Liver (tissue), 7 donors: ENCODE measurements at regions not wholly inside any gene's neighbourhood (a gene's known extent, or its start where the extent isn't known, plus 50 kb on each side); places are given as distances from the start of the nearest gene placed in this dataset.

Experiments
- DNase-seq: peaks from one replicate; pipeline ENCODE4 v3.0.0-alpha.2; 2017; ENCODE audit warnings: low spot score
- H3K27ac ChIP-seq, 2 donors: one replicate each; pipeline ENCODE4 v1.7.0; 2013; ENCODE audit warnings: inconsistent platforms in 2 of 2, low read length in 2 of 2, control low read depth in 1 of 2, low read depth in 1 of 2, mild to moderate bottlenecking in 1 of 2
- H3K27me3 ChIP-seq, 4 donors: one replicate each; pipeline versions ENCODE4 v1.6.1 to v1.7.0; 2013; ENCODE audit warnings: low read length in 3 of 4, inconsistent platforms in 1 of 4, mild to moderate bottlenecking in 1 of 4, moderate library complexity in 1 of 4; ENCODE audit not compliant: control insufficient read depth in 4 of 4, insufficient read depth in 4 of 4
- H3K36me3 ChIP-seq, 4 donors: one replicate each; pipeline versions ENCODE4 v1.6.1 to v1.7.0; 2013; ENCODE audit warnings: low read length in 3 of 4, mild to moderate bottlenecking in 3 of 4, low read depth in 1 of 4, moderate library complexity in 1 of 4; ENCODE audit not compliant: control insufficient read depth in 4 of 4, insufficient read depth in 3 of 4
- H3K4me1 ChIP-seq, 4 donors: one replicate each; pipeline versions ENCODE4 v1.6.1 to v1.7.0; 2013; ENCODE audit warnings: low read length in 3 of 4, mild to moderate bottlenecking in 3 of 4, moderate library complexity in 1 of 4; ENCODE audit not compliant: control insufficient read depth in 4 of 4, insufficient read depth in 4 of 4
- H3K4me3 ChIP-seq, 3 donors: one replicate each; pipeline versions ENCODE4 v1.6.1 to v1.7.0; 2013; ENCODE audit warnings: low read length in 3 of 3, control low read depth in 1 of 3, low read depth in 1 of 3, mild to moderate bottlenecking in 1 of 3
- H3K9ac ChIP-seq, 2 donors: one replicate each; pipeline ENCODE4 v1.7.0; 2013; ENCODE audit warnings: low read length in 2 of 2, mild to moderate bottlenecking in 2 of 2, moderate library complexity in 2 of 2, control low read depth in 1 of 2, low read depth in 1 of 2
- H3K9me3 ChIP-seq, 4 donors: one replicate each; pipeline versions ENCODE4 v1.6.1 to v1.7.0; 2013; ENCODE audit warnings: low read length in 3 of 4; ENCODE audit not compliant: control insufficient read depth in 4 of 4
- EGR1 ChIP-seq, 2 donors: IDR thresholded peaks; 2 replicates each; pipeline ENCODE4 v1.6.1; 2016 to 2018; ENCODE audit warnings: antibody characterized with exemption in 2 of 2, low read depth in 2 of 2
- FOXA1 ChIP-seq: IDR thresholded peaks from 2 replicates; pipeline ENCODE4 v1.6.1; 2016; ENCODE audit warnings: antibody characterized with exemption
- FOXA2 ChIP-seq: IDR thresholded peaks from 2 replicates; pipeline ENCODE4 v1.6.1; 2016; ENCODE audit warnings: antibody characterized with exemption
- GABPA ChIP-seq, 2 donors: IDR thresholded peaks in 1 of 2; conservative IDR thresholded peaks in 1 of 2; 2 replicates each; pipeline ENCODE4 v1.6.1; 2016; ENCODE audit warnings: antibody characterized with exemption in 2 of 2, mild to moderate bottlenecking in 1 of 2, moderate library complexity in 1 of 2
- HNF4A ChIP-seq, 2 donors: conservative IDR thresholded peaks; 2 replicates each; pipeline ENCODE4 v1.6.1; 2016; ENCODE audit warnings: antibody characterized with exemption in 2 of 2, mild to moderate bottlenecking in 2 of 2
- HNF4G ChIP-seq: IDR thresholded peaks from 2 replicates; pipeline ENCODE4 v1.6.1; 2016; ENCODE audit warnings: antibody characterized with exemption
- JUND ChIP-seq, 2 donors: IDR thresholded peaks; 2 replicates each; pipeline ENCODE4 v1.6.1; 2016; ENCODE audit warnings: antibody characterized with exemption in 2 of 2
- NR2F2 ChIP-seq: IDR thresholded peaks from 2 replicates; pipeline ENCODE4 v1.6.1; 2016; ENCODE audit warnings: antibody characterized with exemption
- RAD21 ChIP-seq, 2 donors: IDR thresholded peaks; 2 replicates each; pipeline ENCODE4 v1.6.1; 2016; ENCODE audit warnings: antibody characterized with exemption in 2 of 2, mild to moderate bottlenecking in 2 of 2
- RXRA ChIP-seq, 2 donors: IDR thresholded peaks; 2 replicates each; pipeline ENCODE4 v1.6.1; 2017 to 2018; ENCODE audit warnings: antibody characterized with exemption in 2 of 2, mild to moderate bottlenecking in 1 of 2
- TAF1 ChIP-seq: conservative IDR thresholded peaks from 2 replicates; pipeline ENCODE4 v1.6.1; 2016; ENCODE audit warnings: antibody characterized with exemption, mild to moderate bottlenecking
- YY1 ChIP-seq: IDR thresholded peaks from 2 replicates; pipeline ENCODE4 v1.6.1; 2016; ENCODE audit warnings: antibody characterized with exemption, mild to moderate bottlenecking
- WGBS: extraction: QIAGEN DNeasy Blood & Tissue Kit; methylation state at CpG from one replicate; pipeline ENCODE4 v1.1.7; 2013; 5-methylcytosine and 5-hydroxymethylcytosine counted together
- TF ChIP-seq, protein P1 (sequence below): IDR thresholded peaks from 2 replicates; pipeline ENCODE4 v1.6.1; 2016; ENCODE audit warnings: antibody characterized with exemption, mild to moderate bottlenecking
- TF ChIP-seq, protein P2 (sequence below): IDR thresholded peaks from 2 replicates; pipeline ENCODE4 v1.6.1; 2016; ENCODE audit warnings: antibody characterized with exemption
- TF ChIP-seq, protein P3 (sequence below): IDR thresholded peaks from 2 replicates; pipeline ENCODE4 v1.6.1; 2016; ENCODE audit warnings: antibody characterized with exemption
- TF ChIP-seq, protein P4 (sequence below): IDR thresholded peaks from 2 replicates; pipeline ENCODE4 v1.6.1; 2016; ENCODE audit warnings: antibody characterized with exemption
- donor health status: healthy.
- donor health status: healthy.
- donor health status: healthy.
- donor health status: healthy.

DNA sequence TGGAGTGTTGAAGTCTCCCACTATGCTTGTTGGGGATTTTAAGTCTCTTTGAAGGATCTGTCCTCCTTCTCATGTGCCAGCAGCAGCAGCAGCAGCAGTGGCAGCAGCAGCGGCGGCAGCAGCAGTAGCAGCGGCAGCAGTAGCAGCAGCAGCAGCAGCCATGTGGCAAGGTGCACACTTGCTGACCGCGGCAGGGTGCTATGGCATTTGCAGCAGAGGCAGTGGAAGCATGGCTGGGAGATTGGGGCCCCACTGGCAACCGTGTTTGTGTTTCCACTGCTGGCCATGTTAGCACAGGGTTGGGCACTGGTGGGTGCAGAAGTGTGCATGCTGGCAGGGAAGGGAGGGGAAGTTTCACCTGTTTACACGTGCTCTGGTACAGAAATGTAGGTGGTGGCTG, 280.1 kb downstream of the NUP35 start (continued):
- TF ChIP-seq, protein P1, sequence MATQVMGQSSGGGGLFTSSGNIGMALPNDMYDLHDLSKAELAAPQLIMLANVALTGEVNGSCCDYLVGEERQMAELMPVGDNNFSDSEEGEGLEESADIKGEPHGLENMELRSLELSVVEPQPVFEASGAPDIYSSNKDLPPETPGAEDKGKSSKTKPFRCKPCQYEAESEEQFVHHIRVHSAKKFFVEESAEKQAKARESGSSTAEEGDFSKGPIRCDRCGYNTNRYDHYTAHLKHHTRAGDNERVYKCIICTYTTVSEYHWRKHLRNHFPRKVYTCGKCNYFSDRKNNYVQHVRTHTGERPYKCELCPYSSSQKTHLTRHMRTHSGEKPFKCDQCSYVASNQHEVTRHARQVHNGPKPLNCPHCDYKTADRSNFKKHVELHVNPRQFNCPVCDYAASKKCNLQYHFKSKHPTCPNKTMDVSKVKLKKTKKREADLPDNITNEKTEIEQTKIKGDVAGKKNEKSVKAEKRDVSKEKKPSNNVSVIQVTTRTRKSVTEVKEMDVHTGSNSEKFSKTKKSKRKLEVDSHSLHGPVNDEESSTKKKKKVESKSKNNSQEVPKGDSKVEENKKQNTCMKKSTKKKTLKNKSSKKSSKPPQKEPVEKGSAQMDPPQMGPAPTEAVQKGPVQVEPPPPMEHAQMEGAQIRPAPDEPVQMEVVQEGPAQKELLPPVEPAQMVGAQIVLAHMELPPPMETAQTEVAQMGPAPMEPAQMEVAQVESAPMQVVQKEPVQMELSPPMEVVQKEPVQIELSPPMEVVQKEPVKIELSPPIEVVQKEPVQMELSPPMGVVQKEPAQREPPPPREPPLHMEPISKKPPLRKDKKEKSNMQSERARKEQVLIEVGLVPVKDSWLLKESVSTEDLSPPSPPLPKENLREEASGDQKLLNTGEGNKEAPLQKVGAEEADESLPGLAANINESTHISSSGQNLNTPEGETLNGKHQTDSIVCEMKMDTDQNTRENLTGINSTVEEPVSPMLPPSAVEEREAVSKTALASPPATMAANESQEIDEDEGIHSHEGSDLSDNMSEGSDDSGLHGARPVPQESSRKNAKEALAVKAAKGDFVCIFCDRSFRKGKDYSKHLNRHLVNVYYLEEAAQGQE = no peak
- TF ChIP-seq RXRA (IDR thresholded peaks at IDR 0.05) (no peak), FOXA2 (no peak), YY1 (no peak), NR2F2 (no peak)

DNA sequence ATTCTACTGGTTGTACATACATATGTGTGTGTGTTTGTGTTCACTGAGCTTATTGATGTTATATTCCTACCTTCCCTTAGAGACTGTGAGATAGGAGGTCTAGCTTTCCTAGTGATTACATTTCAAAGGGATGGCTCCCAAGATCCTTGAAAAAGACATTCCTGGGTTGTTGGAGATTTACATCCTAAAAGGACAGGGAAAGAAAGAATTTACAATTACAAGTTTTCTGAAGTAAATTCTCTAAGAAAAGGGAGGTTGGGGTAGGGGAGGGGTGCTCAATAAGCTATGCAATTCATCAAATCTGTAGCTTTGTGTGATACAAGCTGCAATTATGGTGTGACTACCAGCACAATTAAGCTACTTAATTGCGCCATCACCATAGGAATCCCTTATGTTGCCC, 284.3 kb downstream of the NUP35 start:
- Histone ChIP-seq H3K36me3 (no peaks in the 10 kb centered on the region), H3K4me1 (no peaks in the 10 kb centered on the region), H3K4me3 (no peak overlapping the region), H3K9me3 (no peaks in the 10 kb centered on the region), H3K27me3 (peaks cover 0 to 2% (median 0%) of the 10 kb centered on the region in 4 donors), H3K9ac (no peak overlapping the region), H3K27ac (no peak overlapping the region)
- WGBS = 0% methylated on average over 1 of the region's 1 CpG
- TF ChIP-seq HNF4A (conservative IDR thresholded peaks at IDR 0.05) (no peak), RXRA (IDR thresholded peaks at IDR 0.05) (no peak), RAD21 (IDR thresholded peaks at IDR 0.05) (no peak), HNF4G (no peak), YY1 (no peak), EGR1 (IDR thresholded peaks at IDR 0.05; ENCODE audit: low read depth in 2 of 2) (no peak), GABPA (IDR thresholded peaks at IDR 0.05 in 1 of 2, conservative IDR thresholded peaks at IDR 0.05 in 1 of 2) (no peak), FOXA1 (no peak), JUND (IDR thresholded peaks at IDR 0.05) (no peak), TAF1 (no peak), FOXA2 (no peak), NR2F2 (no peak)
- TF ChIP-seq, protein P2, sequence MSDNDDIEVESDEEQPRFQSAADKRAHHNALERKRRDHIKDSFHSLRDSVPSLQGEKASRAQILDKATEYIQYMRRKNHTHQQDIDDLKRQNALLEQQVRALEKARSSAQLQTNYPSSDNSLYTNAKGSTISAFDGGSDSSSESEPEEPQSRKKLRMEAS = no peak
- TF ChIP-seq, protein P3, sequence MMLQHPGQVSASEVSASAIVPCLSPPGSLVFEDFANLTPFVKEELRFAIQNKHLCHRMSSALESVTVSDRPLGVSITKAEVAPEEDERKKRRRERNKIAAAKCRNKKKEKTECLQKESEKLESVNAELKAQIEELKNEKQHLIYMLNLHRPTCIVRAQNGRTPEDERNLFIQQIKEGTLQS = no peak
- TF ChIP-seq, protein P4, sequence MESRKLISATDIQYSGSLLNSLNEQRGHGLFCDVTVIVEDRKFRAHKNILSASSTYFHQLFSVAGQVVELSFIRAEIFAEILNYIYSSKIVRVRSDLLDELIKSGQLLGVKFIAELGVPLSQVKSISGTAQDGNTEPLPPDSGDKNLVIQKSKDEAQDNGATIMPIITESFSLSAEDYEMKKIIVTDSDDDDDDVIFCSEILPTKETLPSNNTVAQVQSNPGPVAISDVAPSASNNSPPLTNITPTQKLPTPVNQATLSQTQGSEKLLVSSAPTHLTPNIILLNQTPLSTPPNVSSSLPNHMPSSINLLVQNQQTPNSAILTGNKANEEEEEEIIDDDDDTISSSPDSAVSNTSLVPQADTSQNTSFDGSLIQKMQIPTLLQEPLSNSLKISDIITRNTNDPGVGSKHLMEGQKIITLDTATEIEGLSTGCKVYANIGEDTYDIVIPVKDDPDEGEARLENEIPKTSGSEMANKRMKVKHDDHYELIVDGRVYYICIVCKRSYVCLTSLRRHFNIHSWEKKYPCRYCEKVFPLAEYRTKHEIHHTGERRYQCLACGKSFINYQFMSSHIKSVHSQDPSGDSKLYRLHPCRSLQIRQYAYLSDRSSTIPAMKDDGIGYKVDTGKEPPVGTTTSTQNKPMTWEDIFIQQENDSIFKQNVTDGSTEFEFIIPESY = no peak
- TF ChIP-seq, protein P1 = no peak
- DNase-seq = no peak
